Ectodermal cell (in vitro differentiated cells): ENCODE measurements at regions not wholly inside any gene's neighbourhood (a gene's known extent, or its start where the extent isn't known, plus 50 kb on each side); places are given as distances from the start of the nearest gene placed in this dataset.

Source experiments
- H3K27ac ChIP-seq: 2 replicates; pipeline ENCODE4 v1.7.0; 2013; ENCODE audit warnings: mild to moderate bottlenecking, low read depth, low read length; ENCODE audit not compliant: insufficient read depth, poor library complexity, severe bottlenecking
- H3K27me3 ChIP-seq: 2 replicates; pipeline ENCODE4 v1.7.0; 2013; ENCODE audit warnings: mild to moderate bottlenecking, low read length; ENCODE audit not compliant: insufficient read depth, control insufficient read depth, poor library complexity, severe bottlenecking
- H3K36me3 ChIP-seq: one replicate; pipeline ENCODE4 v1.7.0; 2013; ENCODE audit warnings: low read length; ENCODE audit not compliant: control insufficient read depth, insufficient read depth
- H3K4me1 ChIP-seq: one replicate; pipeline ENCODE4 v1.7.0; 2013; ENCODE audit warnings: low read length; ENCODE audit not compliant: control insufficient read depth, insufficient read depth
- H3K4me3 ChIP-seq: 2 replicates; pipeline ENCODE4 v1.7.0; 2013; ENCODE audit warnings: low read depth, low read length, control low read depth; ENCODE audit not compliant: insufficient read depth
- H3K9me3 ChIP-seq: 2 replicates; pipeline ENCODE4 v1.7.0; 2013; ENCODE audit warnings: mild to moderate bottlenecking, low read length, moderate library complexity; ENCODE audit not compliant: control insufficient read depth
- WGBS, 2 experiments: methylation state at CpG; one replicate each; pipeline ENCODE4 v1.1.7; 2013; ENCODE audit warnings: missing lambda C conversion rate in 2 of 2; 5-methylcytosine and 5-hydroxymethylcytosine counted together

- no peak overlapping the region for H3K4me3 ChIP-seq
- WGBS, 2 experiments = 89 to 93% methylated on average over 3 of the region's 3 CpGs
- no peaks in the 10 kb centered on the region for H3K4me1 ChIP-seq
- H3K27ac ChIP-seq = no peak overlapping the region
- no peaks in the 10 kb centered on the region for H3K36me3 ChIP-seq
- no peaks in the 10 kb centered on the region for H3K9me3 ChIP-seq
- H3K27me3 ChIP-seq = no peaks in the 10 kb centered on the region
Measured at GRCh38 chr5:88967633-88968585, 84.9 kb upstream of the MEF2C start.

- WGBS, 2 experiments = 93 to 94% methylated on average over 1 of the region's 1 CpG
- H3K27me3 ChIP-seq = no peaks in the 10 kb centered on the region
- H3K36me3 ChIP-seq = no peaks in the 10 kb centered on the region
- no peak overlapping the region for H3K27ac ChIP-seq
- H3K4me3 ChIP-seq = no peak overlapping the region
- no peaks in the 10 kb centered on the region for H3K9me3 ChIP-seq
- H3K4me1 ChIP-seq = no peaks in the 10 kb centered on the region
Measured at GRCh38 chr5:88964831-88965230, 81.8 kb upstream of the MEF2C start.

- WGBS, 2 experiments = 93% methylated on average over 3 of the region's 3 CpGs
Measured at GRCh38 chr5:88957013-88957412, 74.0 kb upstream of the MEF2C start.

GRCh38 chr5:88956416-88956815 is 73.4 kb upstream of the MEF2C start:
- Histone ChIP-seq H3K4me3 (no peak overlapping the region), H3K27ac (no peak overlapping the region)

More at GRCh38 chr5:88957013-88957412, 74.0 kb upstream of the MEF2C start:
- no peak overlapping the region for H3K27ac ChIP-seq
- H3K27me3 ChIP-seq = no peaks in the 10 kb centered on the region
- no peaks in the 10 kb centered on the region for H3K4me1 ChIP-seq
- H3K9me3 ChIP-seq = no peaks in the 10 kb centered on the region
- H3K36me3 ChIP-seq = no peaks in the 10 kb centered on the region
- H3K4me3 ChIP-seq = no peak overlapping the region

GRCh38 chr5:88955403-88955802 is 72.4 kb upstream of the MEF2C start:
- WGBS, 2 experiments = 55 to 57% methylated on average over 4 of the region's 4 CpGs
- Histone ChIP-seq H3K4me1 (no peaks in the 10 kb centered on the region), H3K27me3 (no peaks in the 10 kb centered on the region), H3K27ac (no peak overlapping the region), H3K9me3 (no peaks in the 10 kb centered on the region), H3K36me3 (no peaks in the 10 kb centered on the region), H3K4me3 (no peak overlapping the region)

More at GRCh38 chr5:88956416-88956815, 73.4 kb upstream of the MEF2C start:
- Histone ChIP-seq H3K36me3 (no peaks in the 10 kb centered on the region), H3K9me3 (no peaks in the 10 kb centered on the region), H3K27me3 (no peaks in the 10 kb centered on the region), H3K4me1 (no peaks in the 10 kb centered on the region)
- 90 to 92% methylated on average over 1 to 2 of the region's 2 CpGs for WGBS, 2 experiments

GRCh38 chr5:88954511-88954910 is 71.5 kb upstream of the MEF2C start:
- Histone ChIP-seq H3K9me3 (no peaks in the 10 kb centered on the region), H3K27me3 (no peaks in the 10 kb centered on the region), H3K4me1 (no peaks in the 10 kb centered on the region), H3K36me3 (no peaks in the 10 kb centered on the region), H3K27ac (no peak overlapping the region), H3K4me3 (no peak overlapping the region)
- 77 to 87% methylated on average over 3 of the region's 3 CpGs for WGBS, 2 experiments

- Histone ChIP-seq H3K27me3 (no peaks in the 10 kb centered on the region), H3K4me1 (no peaks in the 10 kb centered on the region), H3K9me3 (no peaks in the 10 kb centered on the region), H3K4me3 (no peak overlapping the region), H3K36me3 (no peaks in the 10 kb centered on the region), H3K27ac (no peak overlapping the region)
- WGBS, 2 experiments = 90 to 93% methylated on average over 4 to 5 of the region's 5 CpGs
Measured at GRCh38 chr5:88952996-88953643, 70.1 kb upstream of the MEF2C start.

- WGBS, 2 experiments = 60 to 82% methylated on average over 2 of the region's 2 CpGs
- Histone ChIP-seq H3K27me3 (no peaks in the 10 kb centered on the region), H3K9me3 (no peaks in the 10 kb centered on the region)
Measured at GRCh38 chr5:88952344-88952743, 69.4 kb upstream of the MEF2C start.

GRCh38 chr5:88951457-88951856 is 68.5 kb upstream of the MEF2C start:
- no peak overlapping the region for H3K27ac ChIP-seq
- H3K4me1 ChIP-seq = no peaks in the 10 kb centered on the region
- H3K4me3 ChIP-seq = no peak overlapping the region
- H3K27me3 ChIP-seq = no peaks in the 10 kb centered on the region
- WGBS, 2 experiments = 89 to 95% methylated on average over 2 to 3 of the region's 4 CpGs
- H3K36me3 ChIP-seq = no peaks in the 10 kb centered on the region
- no peaks in the 10 kb centered on the region for H3K9me3 ChIP-seq

More at GRCh38 chr5:88952344-88952743, 69.4 kb upstream of the MEF2C start:
- Histone ChIP-seq H3K36me3 (no peaks in the 10 kb centered on the region), H3K4me1 (no peaks in the 10 kb centered on the region), H3K27ac (no peak overlapping the region), H3K4me3 (no peak overlapping the region)
